ENCODE measurements at regions not wholly inside any gene's neighbourhood (a gene's known extent, or its start where the extent isn't known, plus 50 kb on each side); places are given as distances from the start of the nearest gene placed in this dataset.

GRCh38 chr5:114261989-114262388 is 99.9 kb upstream of the KCNN2 start:
- no peaks in the 10 kb centered on the region for H3K27me3 Mint-ChIP-seq
- H3K4me3 Mint-ChIP-seq: no peak overlapping the region
- no peaks in the 10 kb centered on the region for H3K4me1 Mint-ChIP-seq
- H3K9me3 Mint-ChIP-seq: peaks cover 6% of the 10 kb centered on the region
- POLR2A ChIA-PET: no interaction called here
- no peaks in the 10 kb centered on the region for H3K36me3 Mint-ChIP-seq (ENCODE audit: low read depth)
- CTCF ChIA-PET: no interaction called here
- no peak for DNase-seq
- H3K27ac Mint-ChIP-seq: no peak overlapping the region

GRCh38 chr5:114265432-114266060 is 96.3 kb upstream of the KCNN2 start:
- Mint-ChIP-seq H3K36me3 (ENCODE audit: low read depth) (no peaks in the 10 kb centered on the region), H3K4me3 (no peak overlapping the region), H3K27ac (no peak overlapping the region), H3K4me1 (no peaks in the 10 kb centered on the region), H3K9me3 (no peaks in the 10 kb centered on the region), H3K27me3 (no peaks in the 10 kb centered on the region)
- POLR2A ChIA-PET: no interaction called here
- CTCF ChIA-PET: no interaction called here
- DNase-seq: no peak

- Mint-ChIP-seq H3K9me3 (no peaks in the 10 kb centered on the region), H3K4me1 (no peaks in the 10 kb centered on the region), H3K36me3 (ENCODE audit: low read depth) (no peaks in the 10 kb centered on the region), H3K27me3 (no peaks in the 10 kb centered on the region), H3K4me3 (no peak overlapping the region), H3K27ac (no peak overlapping the region)
- POLR2A ChIA-PET: no interaction called here
- CTCF ChIA-PET: no interaction called here
- DNase-seq: no peak
Measured at GRCh38 chr5:114266374-114266773, 95.5 kb upstream of the KCNN2 start.

GRCh38 chr5:114296191-114296590 is 65.7 kb upstream of the KCNN2 start:
- POLR2A ChIA-PET: no interaction called here
- H3K9me3 Mint-ChIP-seq: no peaks in the 10 kb centered on the region
- DNase-seq: no peak
- H3K4me1 Mint-ChIP-seq: no peaks in the 10 kb centered on the region
- CTCF ChIA-PET: no interaction called here
- no peak overlapping the region for H3K4me3 Mint-ChIP-seq
- no peaks in the 10 kb centered on the region for H3K27me3 Mint-ChIP-seq
- no peaks in the 10 kb centered on the region for H3K36me3 Mint-ChIP-seq (ENCODE audit: low read depth)
- H3K27ac Mint-ChIP-seq: no peak overlapping the region

GRCh38 chr5:114297915-114298314 is 64.0 kb upstream of the KCNN2 start:
- Mint-ChIP-seq H3K9me3 (no peaks in the 10 kb centered on the region), H3K36me3 (ENCODE audit: low read depth) (no peaks in the 10 kb centered on the region), H3K4me3 (no peak overlapping the region), H3K27ac (no peak overlapping the region), H3K27me3 (no peaks in the 10 kb centered on the region), H3K4me1 (no peaks in the 10 kb centered on the region)
- CTCF ChIA-PET: no interaction called here
- no peak for DNase-seq
- POLR2A ChIA-PET: no interaction called here

- Mint-ChIP-seq H3K4me1 (no peaks in the 10 kb centered on the region), H3K9me3 (no peaks in the 10 kb centered on the region), H3K4me3 (no peak overlapping the region), H3K36me3 (ENCODE audit: low read depth) (no peaks in the 10 kb centered on the region), H3K27ac (no peak overlapping the region), H3K27me3 (no peaks in the 10 kb centered on the region)
- POLR2A ChIA-PET: no interaction called here
- DNase-seq: no peak
- CTCF ChIA-PET: no interaction called here
Measured at GRCh38 chr5:114305402-114306207, 56.3 kb upstream of the KCNN2 start.

GRCh38 chr5:114308017-114308416 is 53.9 kb upstream of the KCNN2 start:
- POLR2A ChIA-PET: no interaction called here
- H3K27me3 Mint-ChIP-seq: no peaks in the 10 kb centered on the region
- no peak overlapping the region for H3K4me3 Mint-ChIP-seq

GRCh38 chr5:114308508-114308907 is 53.4 kb upstream of the KCNN2 start:
- no peaks in the 10 kb centered on the region for H3K36me3 Mint-ChIP-seq (ENCODE audit: low read depth)
- no peak overlapping the region for H3K27ac Mint-ChIP-seq
- H3K4me3 Mint-ChIP-seq: no peak overlapping the region
- H3K27me3 Mint-ChIP-seq: no peaks in the 10 kb centered on the region
- CTCF ChIA-PET: no interaction called here
- POLR2A ChIA-PET: no interaction called here
- H3K4me1 Mint-ChIP-seq: no peaks in the 10 kb centered on the region
- DNase-seq: no peak
- no peaks in the 10 kb centered on the region for H3K9me3 Mint-ChIP-seq

More at GRCh38 chr5:114308017-114308416, 53.9 kb upstream of the KCNN2 start:
- Mint-ChIP-seq H3K4me1 (no peaks in the 10 kb centered on the region), H3K27ac (no peak overlapping the region), H3K9me3 (no peaks in the 10 kb centered on the region), H3K36me3 (ENCODE audit: low read depth) (no peaks in the 10 kb centered on the region)
- CTCF ChIA-PET: no interaction called here
- DNase-seq: no peak

- Mint-ChIP-seq H3K36me3 (ENCODE audit: low read depth) (no peaks in the 10 kb centered on the region), H3K4me1 (no peaks in the 10 kb centered on the region), H3K4me3 (no peak overlapping the region), H3K27me3 (no peaks in the 10 kb centered on the region), H3K27ac (no peak overlapping the region), H3K9me3 (no peaks in the 10 kb centered on the region)
- ChIA-PET CTCF (no interaction called here), POLR2A (no interaction called here)
- no peak for DNase-seq
Measured at GRCh38 chr5:114310666-114311065, 51.2 kb upstream of the KCNN2 start.

GRCh38 chr5:114311281-114311680 is 50.6 kb upstream of the KCNN2 start:
- POLR2A ChIA-PET: no interaction called here
- H3K9me3 Mint-ChIP-seq: no peaks in the 10 kb centered on the region
- H3K36me3 Mint-ChIP-seq (ENCODE audit: low read depth): no peaks in the 10 kb centered on the region
- H3K27ac Mint-ChIP-seq: no peak overlapping the region
- H3K27me3 Mint-ChIP-seq: no peaks in the 10 kb centered on the region
- H3K4me1 Mint-ChIP-seq: no peaks in the 10 kb centered on the region
- CTCF ChIA-PET: no interaction called here
- no peak for DNase-seq
- no peak overlapping the region for H3K4me3 Mint-ChIP-seq

GRCh38 chr5:114311968-114312367 is 49.9 kb upstream of the KCNN2 start:
- ChIA-PET CTCF (no interaction called here), POLR2A (no interaction called here)
- H3K36me3 Mint-ChIP-seq (ENCODE audit: low read depth): no peaks in the 10 kb centered on the region
- H3K27me3 Mint-ChIP-seq: no peaks in the 10 kb centered on the region
- no peaks in the 10 kb centered on the region for H3K9me3 Mint-ChIP-seq
- no peak overlapping the region for H3K27ac Mint-ChIP-seq
- H3K4me1 Mint-ChIP-seq: no peaks in the 10 kb centered on the region
- DNase-seq: no peak
- no peak overlapping the region for H3K4me3 Mint-ChIP-seq
